IPS-18a (cell line): ENCODE measurements at regions not wholly inside any gene's neighbourhood (a gene's known extent, or its start where the extent isn't known, plus 50 kb on each side); places are given as distances from the start of the nearest gene placed in this dataset.

Experiments used
- H3K27ac ChIP-seq: one replicate; pipeline ENCODE4 v1.5.1; 2013; ENCODE audit warnings: low read length
- H3K27me3 ChIP-seq: one replicate; pipeline ENCODE4 v1.6.1; 2013; ENCODE audit warnings: mild to moderate bottlenecking, low read length; ENCODE audit not compliant: control insufficient read depth, insufficient read depth
- H3K36me3 ChIP-seq: one replicate; pipeline ENCODE4 v1.6.1; 2013; ENCODE audit warnings: low read depth, low read length; ENCODE audit not compliant: control insufficient read depth
- H3K4me1 ChIP-seq: one replicate; pipeline ENCODE4 v1.6.1; 2013; ENCODE audit warnings: low read depth, low read length; ENCODE audit not compliant: control insufficient read depth
- H3K4me3 ChIP-seq: one replicate; pipeline ENCODE4 v1.5.1; 2013; ENCODE audit warnings: low read length
- H3K9ac ChIP-seq: one replicate; pipeline ENCODE4 v1.6.1; 2013; ENCODE audit warnings: mild to moderate bottlenecking, low read length, moderate library complexity
- H3K9me3 ChIP-seq: one replicate; pipeline ENCODE4 v1.6.1; 2013; ENCODE audit warnings: low read depth, low read length; ENCODE audit not compliant: control insufficient read depth

GRCh38 chr11:127114035-127114434 is 113.5 kb upstream of the KIRREL3 start:
- Histone ChIP-seq H3K36me3 (no peaks in the 10 kb centered on the region), H3K9ac (no peak overlapping the region), H3K9me3 (no peaks in the 10 kb centered on the region), H3K27ac (no peak overlapping the region), H3K4me1 (peaks cover 21% of the 10 kb centered on the region), H3K27me3 (no peaks in the 10 kb centered on the region), H3K4me3 (no peak overlapping the region)

GRCh38 chr11:127110542-127110941 is 110.0 kb upstream of the KIRREL3 start:
- H3K4me1 ChIP-seq, result peaks cover 35% of the 10 kb centered on the region
- H3K4me3 ChIP-seq, result peak overlapping the region; percentile 21
- H3K9ac ChIP-seq, result no peak overlapping the region

GRCh38 chr11:127109796-127110480 is 109.4 kb upstream of the KIRREL3 start:
- Histone ChIP-seq H3K4me1 (peaks cover 41% of the 10 kb centered on the region), H3K9me3 (no peaks in the 10 kb centered on the region), H3K4me3 (peak overlapping the region; percentile 21), H3K9ac (no peak overlapping the region), H3K27ac (peak overlapping the region; percentile 3), H3K36me3 (no peaks in the 10 kb centered on the region), H3K27me3 (no peaks in the 10 kb centered on the region)

More at GRCh38 chr11:127110542-127110941, 110.0 kb upstream of the KIRREL3 start:
- Histone ChIP-seq H3K36me3 (no peaks in the 10 kb centered on the region), H3K27me3 (no peaks in the 10 kb centered on the region), H3K27ac (peak overlapping the region; percentile 3), H3K9me3 (no peaks in the 10 kb centered on the region)

- H3K9ac ChIP-seq, result no peak overlapping the region
- no peaks in the 10 kb centered on the region for H3K36me3 ChIP-seq
- no peak overlapping the region for H3K27ac ChIP-seq
- peaks cover 43% of the 10 kb centered on the region for H3K4me1 ChIP-seq
- no peaks in the 10 kb centered on the region for H3K27me3 ChIP-seq
- H3K9me3 ChIP-seq, result no peaks in the 10 kb centered on the region
- H3K4me3 ChIP-seq, result no peak overlapping the region
Measured at GRCh38 chr11:127108838-127109237, 108.3 kb upstream of the KIRREL3 start.

- no peak overlapping the region for H3K27ac ChIP-seq
- H3K36me3 ChIP-seq, result no peaks in the 10 kb centered on the region
- no peak overlapping the region for H3K9ac ChIP-seq
- H3K9me3 ChIP-seq, result no peaks in the 10 kb centered on the region
- peaks cover 43% of the 10 kb centered on the region for H3K4me1 ChIP-seq
- no peaks in the 10 kb centered on the region for H3K27me3 ChIP-seq
- H3K4me3 ChIP-seq, result no peak overlapping the region
Measured at GRCh38 chr11:127106938-127107337, 106.4 kb upstream of the KIRREL3 start.

GRCh38 chr11:127105593-127106541 is 105.3 kb upstream of the KIRREL3 start:
- Histone ChIP-seq H3K36me3 (no peaks in the 10 kb centered on the region), H3K9me3 (no peaks in the 10 kb centered on the region), H3K27ac (no peak overlapping the region), H3K4me3 (peak overlapping the region; percentile 10), H3K27me3 (no peaks in the 10 kb centered on the region), H3K9ac (no peak overlapping the region), H3K4me1 (peaks cover 38% of the 10 kb centered on the region)

GRCh38 chr11:127103586-127104388 is 103.2 kb upstream of the KIRREL3 start:
- Histone ChIP-seq H3K27me3 (no peaks in the 10 kb centered on the region), H3K4me3 (no peak overlapping the region), H3K9me3 (no peaks in the 10 kb centered on the region), H3K4me1 (peaks cover 22% of the 10 kb centered on the region), H3K36me3 (no peaks in the 10 kb centered on the region), H3K9ac (no peak overlapping the region), H3K27ac (no peak overlapping the region)

- Histone ChIP-seq H3K36me3 (no peaks in the 10 kb centered on the region), H3K4me1 (no peaks in the 10 kb centered on the region)
Measured at GRCh38 chr11:127098684-127099083, 98.1 kb upstream of the KIRREL3 start.

GRCh38 chr11:127080735-127081134 is 80.2 kb upstream of the KIRREL3 start:
- Histone ChIP-seq H3K27ac (no peak overlapping the region), H3K4me1 (no peaks in the 10 kb centered on the region), H3K4me3 (no peak overlapping the region), H3K27me3 (no peaks in the 10 kb centered on the region), H3K36me3 (no peaks in the 10 kb centered on the region), H3K9ac (no peak overlapping the region), H3K9me3 (no peaks in the 10 kb centered on the region)

More at GRCh38 chr11:127098684-127099083, 98.1 kb upstream of the KIRREL3 start:
- no peak overlapping the region for H3K27ac ChIP-seq
- H3K9ac ChIP-seq, result no peak overlapping the region
- H3K4me3 ChIP-seq, result no peak overlapping the region
- no peaks in the 10 kb centered on the region for H3K9me3 ChIP-seq
- H3K27me3 ChIP-seq, result no peaks in the 10 kb centered on the region

- no peaks in the 10 kb centered on the region for H3K4me1 ChIP-seq
- no peak overlapping the region for H3K27ac ChIP-seq
- H3K27me3 ChIP-seq, result no peaks in the 10 kb centered on the region
- no peaks in the 10 kb centered on the region for H3K9me3 ChIP-seq
- H3K36me3 ChIP-seq, result no peaks in the 10 kb centered on the region
- no peak overlapping the region for H3K9ac ChIP-seq
- H3K4me3 ChIP-seq, result no peak overlapping the region
Measured at GRCh38 chr11:127075758-127076157, 75.2 kb upstream of the KIRREL3 start.

GRCh38 chr11:127074151-127074761 is 73.7 kb upstream of the KIRREL3 start:
- Histone ChIP-seq H3K9ac (no peak overlapping the region), H3K36me3 (no peaks in the 10 kb centered on the region), H3K27ac (no peak overlapping the region), H3K9me3 (no peaks in the 10 kb centered on the region), H3K27me3 (no peaks in the 10 kb centered on the region), H3K4me3 (no peak overlapping the region), H3K4me1 (no peaks in the 10 kb centered on the region)
